Right renal pelvis (tissue), 4 donors: ENCODE measurements at regions not wholly inside any gene's neighbourhood (a gene's known extent, or its start where the extent isn't known, plus 50 kb on each side); places are given as distances from the start of the nearest gene placed in this dataset.
"Not testable (repeated sequence)": the region's sequence is repeated elsewhere in the genome, so short reads cannot be mapped to it uniquely, and the experiment has no call there.

ENCODE experiments used
- DNase-seq, 4 donors: peaks; one replicate each; pipeline ENCODE4 v3.0.0-alpha.2; 2013; ENCODE audit warnings: low read depth in 4 of 4, low spot score in 3 of 4, missing footprints in 1 of 4

DNA sequence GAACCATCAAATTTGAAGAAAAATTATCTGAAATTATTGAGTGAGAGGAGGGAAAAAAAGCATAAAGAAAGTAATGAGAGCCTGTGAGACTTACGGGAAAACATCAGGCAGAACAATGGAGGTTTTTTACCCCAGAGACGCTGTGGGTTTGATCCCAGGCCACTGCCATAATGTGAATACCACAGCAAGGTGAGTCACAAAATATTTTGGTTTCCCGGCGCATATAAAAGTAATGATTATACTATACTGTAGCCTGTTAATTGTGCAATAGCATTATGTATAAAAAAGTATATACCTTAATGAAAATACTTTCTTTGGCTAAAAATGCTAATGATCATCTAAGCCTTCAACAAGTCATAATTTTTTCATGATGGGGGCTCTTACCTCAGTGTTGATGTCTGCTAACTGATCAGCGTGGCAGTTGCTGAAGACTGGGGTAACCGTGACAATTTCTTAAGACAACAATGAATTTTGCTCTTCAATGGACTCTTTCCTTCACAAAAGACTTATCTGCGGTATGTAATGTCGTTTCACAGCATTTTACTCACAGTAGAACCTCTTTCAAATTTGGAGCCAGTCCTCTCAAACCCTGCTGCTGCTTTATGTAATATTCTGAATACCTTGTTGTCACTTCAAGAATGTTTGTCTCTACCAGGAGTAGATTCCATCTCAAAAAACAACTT, 97.0 kb upstream of the FAM20C start:
- no peak for DNase-seq

DNA sequence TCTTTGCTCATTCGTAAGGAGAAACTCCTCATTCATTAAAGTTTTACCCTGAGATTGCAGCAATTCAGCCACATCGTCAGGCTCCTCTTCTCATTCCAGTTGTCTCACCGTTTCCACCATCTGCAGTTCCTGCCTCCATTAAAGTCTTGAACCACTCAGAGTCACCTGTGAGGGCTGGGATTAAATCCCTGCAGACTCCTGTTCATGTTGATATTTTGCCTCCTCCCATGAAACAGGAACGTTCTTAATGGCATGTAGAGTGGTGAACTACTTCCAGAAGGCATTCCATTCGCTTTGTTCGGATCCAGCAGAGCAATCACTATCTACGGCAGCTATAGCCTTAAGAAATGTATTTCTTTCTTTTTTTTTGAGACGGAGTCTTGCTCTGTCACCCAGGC, 96.5 kb upstream of the FAM20C start:
- DNase-seq: no peak

DNA sequence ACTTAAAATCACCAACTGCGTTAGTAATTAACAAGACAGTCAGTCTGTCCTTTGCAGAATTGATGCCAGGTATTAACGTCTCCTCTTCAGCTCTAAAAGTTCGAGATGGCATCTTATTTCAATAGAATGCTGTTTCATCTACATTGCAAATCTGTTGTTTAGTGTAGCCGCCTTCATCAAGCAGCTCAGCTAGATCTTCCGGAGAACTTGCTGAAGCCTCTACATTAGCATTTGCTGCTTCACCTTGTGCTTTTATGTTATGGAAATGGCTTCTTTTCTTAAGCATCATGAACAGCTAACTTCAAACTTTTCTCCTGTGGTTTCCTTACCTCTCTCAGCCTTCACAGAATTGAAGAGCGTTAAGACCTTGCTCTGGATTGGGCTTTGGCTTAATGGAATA, 95.5 kb upstream of the FAM20C start:
- DNase-seq: no peak

DNA sequence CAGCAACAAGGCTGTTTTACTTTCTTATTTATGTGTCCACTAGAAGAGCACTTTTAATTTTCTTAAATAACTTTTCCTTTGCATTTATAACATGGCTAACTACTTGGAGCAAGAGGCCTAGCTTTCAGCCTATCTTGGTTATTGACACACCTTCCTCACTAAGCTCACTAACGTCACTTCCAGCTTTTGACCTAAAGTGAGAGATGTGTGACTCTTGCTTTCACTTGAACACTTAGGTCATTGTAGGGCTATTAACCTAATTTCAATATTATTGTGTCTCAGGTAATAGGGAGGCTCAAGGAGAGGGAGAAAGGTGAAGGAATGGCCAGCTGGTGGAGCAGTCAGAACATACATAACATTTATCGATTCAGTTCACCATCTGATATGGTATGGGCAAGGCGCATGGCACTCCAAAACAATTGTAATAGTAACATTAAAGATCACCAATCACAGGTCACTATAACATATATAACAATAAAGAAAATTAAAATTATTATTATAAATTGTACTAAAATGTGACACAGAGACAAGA, 95.0 kb upstream of the FAM20C start:
- no peak for DNase-seq

DNA sequence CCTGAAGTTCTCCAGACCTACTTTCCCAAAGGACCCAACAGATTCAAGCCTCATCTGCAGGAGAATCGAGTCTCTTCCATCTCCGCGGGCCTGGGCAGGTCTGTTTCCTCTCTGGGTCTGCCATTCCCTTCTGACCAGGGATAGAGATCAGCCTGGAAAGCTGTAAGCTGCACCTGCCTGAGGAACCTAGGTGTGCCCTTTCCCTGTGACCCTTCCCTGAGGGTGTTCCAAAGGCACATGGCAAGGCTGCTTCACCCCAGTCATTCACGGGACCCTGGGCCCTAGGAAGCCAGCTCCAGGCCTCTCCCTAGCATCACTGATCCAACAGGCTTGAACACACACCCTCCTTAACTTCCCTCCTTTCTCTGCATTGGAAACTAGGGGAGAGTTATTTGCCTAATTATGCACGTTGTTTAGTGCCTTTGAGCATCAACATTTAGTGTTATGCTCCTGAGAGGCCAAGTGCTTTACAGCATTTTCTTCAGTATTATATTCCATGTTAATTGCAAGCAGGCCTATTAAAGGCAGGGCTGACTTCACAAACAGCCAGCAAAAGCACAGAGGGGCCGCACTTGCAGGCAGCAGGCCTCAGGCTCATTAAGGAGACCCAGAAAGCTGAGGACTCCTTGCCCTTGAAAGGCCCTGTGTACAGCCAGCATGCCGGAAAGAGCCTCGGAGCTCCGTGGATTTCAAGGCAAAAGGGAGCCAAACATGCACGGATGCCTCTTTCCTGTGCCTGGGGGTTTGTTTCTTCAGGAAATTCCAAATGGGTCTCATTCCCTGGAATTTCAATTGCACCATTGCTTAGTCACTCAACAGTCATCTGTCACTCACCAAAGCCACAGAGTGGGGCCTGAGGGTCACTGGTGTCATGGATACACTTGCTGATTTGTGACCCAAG, 91.0 kb upstream of the FAM20C start:
- DNase-seq: no peak

DNA sequence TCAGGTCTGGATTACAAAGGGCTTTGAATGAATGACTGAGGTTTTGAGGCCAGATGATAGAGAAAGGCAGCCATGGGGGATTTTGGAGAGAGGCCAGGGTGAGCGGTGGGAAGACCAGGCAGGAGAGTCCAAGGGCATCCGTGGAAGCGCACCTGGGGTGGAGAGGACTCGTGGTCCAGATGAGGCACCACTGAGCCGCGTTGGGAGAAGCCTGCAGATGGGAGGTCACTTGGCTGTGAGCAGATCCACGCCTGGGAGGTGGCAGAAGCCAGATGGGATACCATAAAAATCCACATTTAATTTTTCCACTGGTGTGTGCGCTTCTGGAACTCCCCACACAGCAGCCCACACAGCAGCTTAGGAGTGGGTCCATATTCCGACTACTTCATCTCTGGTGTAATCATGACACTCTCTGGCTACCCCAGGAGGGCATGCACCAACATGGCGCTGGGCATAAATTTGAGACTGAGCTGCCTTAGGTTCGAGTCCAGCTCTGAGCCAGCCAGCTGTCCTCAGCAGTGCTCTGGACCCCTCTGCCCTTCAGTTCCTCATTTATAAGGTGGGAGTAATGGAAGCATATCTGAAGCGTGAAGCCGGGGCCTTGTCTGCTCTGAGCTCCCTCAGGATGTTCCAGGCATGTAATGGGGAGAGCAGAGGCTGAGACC, 90.2 kb upstream of the FAM20C start:
- DNase-seq: no peak

DNA sequence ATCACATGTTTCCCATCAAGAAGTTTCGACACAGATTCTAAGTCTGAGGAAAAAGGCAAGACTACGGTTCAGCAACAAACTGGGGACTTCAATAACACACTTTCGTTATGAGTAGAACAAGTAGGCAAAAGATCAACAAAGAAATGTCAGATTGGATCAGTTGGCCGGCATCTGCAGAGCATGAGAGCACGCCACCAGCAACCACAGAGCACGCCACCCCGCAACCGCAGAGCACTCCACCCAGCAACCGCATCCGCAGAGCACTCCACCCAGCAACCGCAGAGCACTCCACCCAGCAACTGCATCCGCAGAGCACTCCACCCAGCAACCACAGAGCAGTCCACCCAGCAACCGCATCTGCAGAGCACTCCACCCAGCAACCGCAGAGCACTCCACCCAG, 89.7 kb upstream of the FAM20C start:
- no peak for DNase-seq

DNA sequence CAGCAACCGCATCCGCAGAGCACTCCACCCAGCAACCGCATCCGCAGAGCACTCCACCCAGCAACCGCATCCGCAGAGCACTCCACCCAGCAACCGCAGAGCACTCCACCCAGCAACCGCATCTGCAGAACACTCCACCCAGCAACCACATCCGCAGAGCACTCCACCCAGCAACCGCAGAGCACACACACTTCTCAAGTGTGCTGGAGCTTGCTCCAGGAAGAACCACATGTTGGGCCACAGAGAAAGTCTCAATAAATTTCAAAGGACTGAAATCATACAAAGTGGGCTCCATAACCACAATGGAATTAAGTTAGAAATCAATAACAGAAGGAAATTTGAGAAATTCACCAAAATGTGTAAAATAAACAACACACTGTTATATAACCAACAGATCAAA, 88.4 kb upstream of the FAM20C start:
- not testable (repeated sequence) for DNase-seq

DNA sequence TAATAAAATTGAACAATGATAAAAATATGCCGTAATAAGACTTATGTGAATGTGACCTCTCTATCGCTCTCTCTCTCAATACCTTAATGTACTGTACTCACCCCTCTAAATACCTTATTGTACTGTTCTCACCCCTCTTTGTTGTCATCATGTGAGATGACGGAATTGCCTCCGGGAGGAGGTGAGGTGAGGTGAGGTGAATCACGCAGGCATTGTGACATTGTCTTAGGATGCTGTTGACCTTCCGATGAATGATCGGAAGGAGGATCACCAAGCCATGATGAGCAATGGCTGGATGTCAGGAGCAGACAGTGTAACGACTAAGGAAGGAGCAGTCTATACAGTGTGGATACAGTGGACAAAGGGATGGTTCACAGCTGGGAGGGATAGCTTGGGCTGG, 87.4 kb upstream of the FAM20C start:
- no peak for DNase-seq

DNA sequence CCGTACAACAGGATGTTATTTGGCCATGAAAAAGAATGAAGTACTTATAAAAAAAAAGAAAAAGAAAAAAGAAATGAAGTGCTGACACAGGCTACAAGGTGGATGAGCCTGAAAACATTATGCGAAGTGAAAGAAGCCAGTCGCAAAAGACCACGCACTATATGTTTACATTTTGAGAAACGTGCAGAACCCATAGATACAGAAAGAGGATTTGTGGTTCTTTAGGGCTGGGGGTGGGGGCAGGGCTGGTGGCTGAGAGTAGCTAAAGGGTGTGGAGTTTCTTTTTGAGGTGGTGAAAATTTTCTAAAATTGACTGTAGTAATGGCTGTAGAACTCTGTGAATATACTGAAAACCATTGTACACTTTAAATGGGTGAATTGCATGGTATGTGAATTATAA, 86.0 kb upstream of the FAM20C start:
- no peak for DNase-seq

DNA sequence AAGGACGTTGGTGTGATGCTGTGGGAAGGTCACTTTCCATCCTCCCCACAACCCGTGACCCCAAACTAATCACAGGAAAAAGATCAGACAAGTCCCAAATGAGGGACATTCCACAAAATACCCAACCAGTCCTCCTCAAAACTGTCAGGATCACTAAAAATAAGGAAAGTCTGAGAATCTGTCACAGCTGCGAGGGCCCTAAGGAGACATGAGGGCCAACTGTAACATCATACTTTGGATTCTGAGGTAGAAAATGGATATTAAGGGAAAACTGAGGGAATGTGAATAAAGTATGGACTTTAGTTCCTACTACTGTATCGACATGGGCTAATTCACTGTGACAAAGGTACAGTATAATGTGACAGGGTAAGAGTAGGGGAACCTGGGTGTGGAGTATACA, 85.1 kb upstream of the FAM20C start:
- no peak for DNase-seq

DNA sequence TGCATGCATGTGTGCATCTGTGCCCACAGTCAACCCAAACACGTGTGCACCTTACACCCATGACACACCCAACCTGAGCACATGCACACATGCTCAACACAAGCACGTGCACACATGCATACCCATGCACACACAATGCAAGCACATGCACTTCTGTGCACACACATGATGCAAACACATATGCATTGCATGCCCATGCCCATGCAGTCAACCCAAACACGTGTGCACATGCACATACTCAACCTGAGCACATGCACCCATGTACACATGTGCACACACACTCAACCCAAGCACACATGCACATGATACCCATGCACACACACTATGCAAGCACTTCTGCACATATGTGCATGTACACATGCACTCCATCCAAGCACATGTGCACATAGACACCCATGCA, 84.5 kb upstream of the FAM20C start:
- DNase-seq: no peak

DNA sequence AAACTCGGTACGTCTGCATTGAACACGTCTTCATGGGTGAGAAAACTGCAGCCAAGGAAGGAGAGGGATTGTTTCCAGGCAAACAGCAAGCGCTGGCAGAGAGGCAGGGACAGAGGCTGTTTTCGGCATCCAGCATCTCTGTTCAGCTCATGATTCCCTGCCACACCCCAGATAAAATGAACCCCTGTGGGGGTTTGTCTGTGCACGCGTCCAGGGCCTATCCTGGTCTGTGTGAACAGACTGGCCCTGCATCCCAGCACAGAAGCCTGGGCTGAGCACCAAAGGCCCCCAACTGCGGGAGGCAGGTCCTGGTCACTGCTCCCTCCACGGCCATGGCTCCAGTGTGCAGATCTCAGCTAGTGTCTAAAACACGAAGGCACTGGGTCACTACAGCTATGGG, 83.3 kb upstream of the FAM20C start:
- no peak for DNase-seq

DNA sequence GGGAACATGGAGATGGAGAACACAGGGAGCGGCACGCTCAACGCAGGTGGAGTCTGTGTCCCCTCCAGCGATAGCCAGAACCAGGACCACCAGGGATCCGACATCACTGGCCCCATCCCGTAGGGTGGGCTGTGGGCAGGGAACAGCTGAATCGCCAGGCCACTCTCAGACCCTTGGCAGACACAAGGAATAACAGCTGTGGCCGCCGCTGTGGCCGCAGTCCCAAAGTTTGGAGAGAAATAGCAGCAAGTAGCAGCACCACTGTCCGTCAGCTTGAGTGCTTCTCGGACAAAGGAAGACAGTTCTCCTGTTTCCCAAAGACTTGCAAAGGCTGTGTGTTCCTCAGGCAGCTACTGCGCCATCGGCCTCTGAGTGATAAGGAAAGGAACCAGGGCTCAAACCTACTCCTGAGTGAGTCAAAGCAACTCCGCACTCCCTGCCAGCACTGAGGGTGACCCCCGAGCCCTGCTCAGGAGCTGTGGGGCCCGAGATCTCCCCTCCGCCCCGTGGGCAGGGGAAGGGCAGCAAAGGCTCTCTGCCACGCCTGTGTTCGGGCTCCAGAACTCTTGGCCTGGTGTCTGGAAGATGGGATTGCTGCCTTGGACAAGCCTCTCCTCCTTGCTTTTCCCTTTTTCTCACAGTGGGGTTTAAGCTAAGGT, 82.3 kb upstream of the FAM20C start:
- no peak for DNase-seq

DNA sequence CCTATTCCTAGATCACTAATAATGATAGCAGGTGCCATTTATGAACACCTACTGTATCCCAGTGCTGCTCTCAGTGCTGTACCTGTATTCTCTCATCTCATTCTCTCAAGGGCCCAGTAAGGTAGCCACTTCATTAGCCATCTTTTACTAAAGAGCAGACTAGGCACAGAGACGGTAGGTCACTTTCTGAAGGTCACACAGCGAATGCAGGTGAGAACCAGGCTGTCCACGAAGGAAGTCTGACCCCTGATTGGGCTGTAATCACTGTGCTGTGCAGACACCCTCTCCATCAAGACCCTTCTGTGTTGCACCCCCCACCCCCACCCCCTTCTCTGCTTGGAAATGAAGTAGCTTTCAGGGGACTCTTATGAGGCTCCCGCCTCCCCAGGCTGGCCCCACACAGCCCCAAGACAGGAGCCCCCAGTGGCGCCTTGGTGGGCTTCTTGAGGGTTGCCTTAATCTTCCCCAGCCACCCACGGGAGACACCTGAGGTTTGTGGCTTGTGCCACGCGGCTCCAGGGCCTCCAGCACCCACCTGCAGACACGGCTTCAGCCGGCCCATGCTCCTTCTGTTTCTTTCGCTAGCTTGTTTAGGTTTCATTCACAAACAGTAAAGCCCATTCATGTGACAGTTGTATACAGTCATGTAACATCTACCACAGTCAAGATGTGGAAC, 81.7 kb upstream of the FAM20C start:
- DNase-seq: no peak

DNA sequence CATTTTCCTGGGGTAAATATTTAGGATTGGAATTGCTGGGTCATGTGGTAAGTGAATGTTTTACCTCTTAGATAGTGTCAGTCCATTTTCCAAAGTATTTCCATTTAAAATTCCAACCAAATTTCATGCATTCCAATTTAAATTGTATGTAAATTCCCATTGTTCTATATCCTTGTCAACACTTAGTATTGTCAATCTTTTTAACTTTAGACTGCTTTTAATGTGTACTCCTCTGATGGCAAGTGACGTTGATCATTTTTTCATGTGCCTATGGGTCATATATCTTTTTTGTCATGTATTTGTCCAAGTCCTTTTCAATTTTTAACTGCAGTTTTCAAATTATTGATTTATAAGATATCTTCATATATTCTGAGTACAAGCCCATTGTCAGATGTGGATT, 80.8 kb upstream of the FAM20C start:
- DNase-seq: no peak

DNA sequence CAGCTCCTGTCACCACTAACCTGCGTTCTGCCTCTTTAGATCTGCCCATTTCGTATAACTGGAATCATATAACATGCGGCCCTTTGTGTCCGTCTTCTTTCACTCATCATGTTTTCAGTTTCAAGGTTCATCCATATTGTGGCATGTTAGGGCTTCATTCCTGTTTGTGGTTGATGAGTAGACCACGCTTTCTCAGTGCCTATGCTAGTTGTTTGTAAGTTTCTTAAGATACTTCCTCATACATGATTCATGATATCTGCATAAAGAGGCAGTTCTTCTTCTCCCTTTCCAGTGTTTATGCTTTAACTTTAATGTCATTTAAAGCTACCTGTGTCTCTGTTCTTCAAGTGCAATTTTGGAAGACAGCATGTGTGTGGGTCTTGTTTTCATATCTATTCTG, 79.5 kb upstream of the FAM20C start:
- DNase-seq: no peak

DNA sequence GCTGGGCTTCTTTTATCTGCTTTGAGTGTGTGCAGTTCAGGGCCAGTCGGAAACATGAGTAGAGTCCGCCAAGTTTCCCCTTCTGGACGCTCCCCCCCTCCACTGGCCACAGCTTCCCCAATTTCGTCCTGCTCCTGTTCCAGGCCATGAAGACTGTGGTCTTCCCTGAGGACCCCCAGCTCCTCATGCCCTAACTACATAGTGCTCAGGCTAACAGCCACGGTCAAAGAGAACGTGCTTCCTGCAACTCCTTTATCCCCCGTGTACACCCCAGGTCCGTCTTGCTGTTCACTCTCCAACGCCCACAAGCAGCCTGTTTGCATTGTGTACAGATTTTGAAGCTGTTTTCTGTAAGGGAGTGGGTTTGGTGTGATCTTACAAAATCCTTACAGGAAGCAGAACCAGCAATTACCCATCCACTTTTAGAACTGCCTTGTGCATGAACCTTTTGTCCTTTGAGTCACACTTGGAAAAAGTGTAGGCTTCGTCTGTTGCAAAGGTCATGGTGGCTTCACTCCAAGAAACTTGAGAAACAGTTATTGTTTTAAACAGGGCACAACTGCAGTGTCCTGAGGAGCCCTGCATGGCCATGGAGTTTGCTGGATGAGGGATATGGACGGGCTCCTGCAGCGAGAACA, 77.0 kb upstream of the FAM20C start:
- DNase-seq: no peak

DNA sequence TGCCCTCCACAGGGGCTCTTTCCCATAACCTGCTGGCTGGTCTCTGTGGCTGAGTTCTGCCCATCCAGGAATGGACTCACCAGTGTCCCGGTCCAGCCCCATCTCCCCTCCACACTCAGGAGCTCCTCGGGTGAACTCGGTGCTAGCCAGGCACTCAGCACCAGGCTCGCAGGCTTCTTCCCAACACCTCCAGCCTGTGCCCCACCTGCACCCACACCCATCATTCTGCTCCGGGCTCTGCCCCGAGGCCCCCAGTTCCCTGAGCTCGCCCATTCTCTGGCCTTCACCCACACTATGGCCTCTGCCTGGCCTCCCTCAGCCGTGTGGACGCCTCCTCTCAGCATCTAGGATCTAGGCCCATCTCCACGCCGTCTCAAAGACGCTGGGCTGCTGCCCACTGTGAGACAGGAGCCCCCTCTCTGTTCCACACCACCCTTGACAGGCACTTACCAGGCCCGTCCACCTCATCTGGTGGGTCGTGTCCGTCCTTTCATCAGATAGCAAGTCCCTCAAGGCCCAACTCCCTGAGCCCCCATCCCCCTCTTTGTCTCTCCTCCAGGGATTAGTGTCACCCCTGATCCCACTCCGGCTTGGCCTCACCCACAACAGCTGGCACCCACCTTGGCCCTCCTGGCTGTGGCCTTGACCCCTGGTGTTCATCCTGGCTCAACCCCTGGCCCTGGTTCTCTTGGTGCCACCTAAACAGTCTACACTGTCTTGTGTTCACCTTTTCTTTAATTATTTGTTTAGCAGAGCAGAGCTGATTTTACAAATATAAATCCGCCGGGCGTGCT, 76.0 kb upstream of the FAM20C start:
- DNase-seq: no peak
